COLO668 (cell line): ENCODE measurements at regions not wholly inside any gene's neighbourhood (a gene's known extent, or its start where the extent isn't known, plus 50 kb on each side); places are given as distances from the start of the nearest gene placed in this dataset.

Experiments used
- DNase-seq: peaks from one replicate; lab custom pipeline; 2025; ENCODE audit not compliant: unreplicated experiment; lab: John Stamatoyannopoulos, UW

- no peak for DNase-seq
These were observed 401.6 kb downstream of the NR2F1-AS1 start for GRCh38 chr5:93179466-93179865.

DNA sequence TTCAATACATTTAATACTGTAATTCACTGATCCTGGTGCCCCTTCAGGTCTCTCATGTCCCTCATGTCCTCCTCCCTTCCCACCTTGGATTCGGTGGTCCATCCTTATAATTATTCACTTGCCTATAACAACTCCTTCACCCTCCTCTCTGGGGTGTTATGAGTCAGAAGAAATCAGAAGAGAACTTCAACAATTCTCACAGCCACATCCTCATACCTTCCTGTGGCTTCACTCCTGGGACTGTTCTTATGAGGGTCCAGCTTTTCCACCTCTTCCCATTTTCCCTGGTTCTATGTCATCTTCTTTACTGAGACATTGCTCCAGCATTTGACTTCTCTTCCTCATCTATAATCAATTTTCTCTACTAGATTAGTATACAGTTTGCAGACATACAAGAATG, 406.1 kb downstream of the NR2F1-AS1 start:
- DNase-seq, result no peak

GRCh38 chr5:93165559-93165958, 415.5 kb downstream of the NR2F1-AS1 start:
- DNase-seq, result no peak

DNA sequence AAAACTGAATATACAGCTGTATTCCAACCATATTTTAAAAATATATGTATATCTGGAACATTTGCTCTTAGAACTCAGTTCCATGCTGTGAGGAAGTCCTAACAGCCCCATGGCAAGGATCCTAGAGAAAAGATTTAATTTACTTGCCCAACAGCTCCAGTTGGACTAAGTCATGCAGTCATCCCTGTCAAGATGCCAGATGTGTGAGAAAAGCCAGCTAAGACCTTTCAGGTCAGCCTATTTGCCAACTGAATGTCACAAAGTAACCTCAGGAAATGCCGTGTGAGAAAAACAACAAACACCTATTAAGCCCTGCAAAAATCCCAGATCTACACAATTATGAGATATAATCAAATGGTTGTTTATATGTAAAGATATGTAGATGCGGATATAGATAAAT, 416.3 kb downstream of the NR2F1-AS1 start:
- no peak for DNase-seq

GRCh38 chr5:93163010-93163663, 417.9 kb downstream of the NR2F1-AS1 start:
- DNase-seq, result no peak

DNA sequence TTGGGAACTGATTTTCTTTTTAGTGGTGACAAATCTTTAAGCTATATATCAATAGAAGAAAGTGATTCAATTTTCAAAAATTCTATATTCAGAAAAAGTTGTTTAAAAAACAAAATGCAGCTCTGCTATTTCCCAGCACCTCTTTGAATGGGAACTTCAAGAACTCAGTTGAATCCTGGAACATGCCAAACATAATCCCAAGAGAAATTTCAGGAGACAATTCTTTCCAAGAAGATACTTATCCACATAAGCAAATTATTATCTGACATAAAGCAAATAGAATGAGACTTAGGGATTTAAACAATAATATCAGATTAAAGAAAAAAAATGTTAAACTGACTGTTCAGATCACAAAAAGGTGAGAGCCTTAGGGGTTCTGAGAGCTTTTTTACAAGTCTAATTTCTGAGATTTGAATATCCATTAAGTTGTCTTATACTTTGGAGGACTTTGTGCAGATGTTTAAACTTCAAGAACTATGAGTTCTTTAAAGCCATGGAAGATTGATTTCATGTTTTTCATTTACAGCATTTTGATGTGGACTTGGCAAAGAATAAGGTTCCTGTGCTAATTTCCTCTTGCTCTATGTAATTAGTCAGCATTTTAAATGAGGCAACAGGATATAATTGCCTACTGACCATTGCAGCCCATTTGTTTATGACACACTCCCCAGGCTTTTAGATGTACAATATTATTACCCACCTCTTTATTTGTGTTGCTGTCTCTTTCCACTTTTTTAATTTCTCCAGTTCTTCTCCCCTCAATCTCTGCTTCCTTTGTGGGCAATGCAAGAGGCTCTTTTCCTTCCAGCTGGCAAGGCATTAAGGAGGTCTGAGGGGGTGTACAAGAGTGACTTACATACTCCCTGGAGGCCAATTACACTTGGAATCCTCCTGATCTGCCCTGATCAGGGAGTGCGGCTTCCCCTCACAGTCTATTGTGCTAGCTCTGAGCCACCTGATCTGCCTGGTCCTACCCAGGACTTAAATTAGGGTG, 419.1 kb downstream of the NR2F1-AS1 start:
- DNase-seq, result no peak

DNA sequence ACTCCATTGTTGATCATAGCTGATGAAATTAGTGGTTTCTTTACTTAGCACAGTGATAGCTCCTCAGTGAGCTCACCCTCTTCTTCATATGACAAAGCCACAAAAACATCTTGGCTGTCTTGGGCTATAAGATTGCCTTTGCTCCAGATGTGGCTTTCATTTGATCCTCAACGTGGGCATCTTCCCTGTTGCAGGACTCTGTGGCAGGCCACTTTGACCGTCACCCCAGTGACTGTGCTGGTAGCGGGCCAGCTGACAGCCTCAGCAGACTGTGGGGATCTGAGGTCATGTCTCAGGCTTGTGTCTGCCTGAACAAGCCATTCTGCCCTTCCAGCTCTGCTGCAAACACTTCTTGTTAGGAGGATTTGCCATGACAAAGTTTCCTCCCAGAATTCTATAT, 422.2 kb downstream of the NR2F1-AS1 start:
- no peak for DNase-seq

GRCh38 chr5:93156566-93156965, 424.5 kb downstream of the NR2F1-AS1 start:
- no peak for DNase-seq

DNA sequence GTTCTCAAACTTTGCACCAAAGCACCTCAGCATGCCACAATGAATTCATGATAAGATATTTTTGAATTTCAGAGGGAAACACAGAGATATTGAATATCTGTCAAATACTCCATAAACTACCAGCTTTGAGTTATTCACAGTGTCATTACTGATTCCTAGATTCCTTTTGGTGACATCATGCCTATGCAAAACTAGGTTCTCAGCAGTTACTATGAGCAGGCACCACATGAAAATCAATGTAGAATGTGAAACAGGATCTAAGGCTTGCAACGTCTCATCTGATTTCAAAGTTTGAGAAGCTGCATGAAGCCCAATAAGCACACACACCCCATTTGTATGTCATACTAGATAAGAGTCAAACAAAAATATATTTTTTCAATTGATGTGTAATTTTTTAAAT, 426.5 kb downstream of the NR2F1-AS1 start:
- DNase-seq, result no peak

DNA sequence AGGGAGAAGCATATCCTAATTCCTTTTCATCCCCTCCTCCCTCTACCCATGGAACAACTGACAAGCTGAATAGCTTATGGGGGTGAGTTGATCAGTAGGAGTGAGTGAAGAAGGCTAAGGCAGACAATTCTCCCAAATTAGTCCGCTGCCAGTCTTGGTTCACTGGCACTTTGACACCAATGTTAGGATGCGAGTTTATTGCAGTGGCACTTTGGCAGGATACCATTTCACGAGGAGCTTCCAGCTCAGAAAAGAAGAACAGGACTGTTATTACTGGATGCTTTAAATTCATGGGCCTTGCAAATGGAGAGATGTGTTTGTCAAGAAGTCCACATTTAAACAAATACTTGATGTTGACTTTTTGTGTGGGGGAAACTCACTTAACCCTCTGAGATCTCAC, 427.6 kb downstream of the NR2F1-AS1 start:
- no peak for DNase-seq

GRCh38 chr5:93151896-93152295, 429.1 kb downstream of the NR2F1-AS1 start:
- no peak for DNase-seq

- DNase-seq, result no peak
These were observed 429.9 kb downstream of the NR2F1-AS1 start for GRCh38 chr5:93151121-93151520.

DNA sequence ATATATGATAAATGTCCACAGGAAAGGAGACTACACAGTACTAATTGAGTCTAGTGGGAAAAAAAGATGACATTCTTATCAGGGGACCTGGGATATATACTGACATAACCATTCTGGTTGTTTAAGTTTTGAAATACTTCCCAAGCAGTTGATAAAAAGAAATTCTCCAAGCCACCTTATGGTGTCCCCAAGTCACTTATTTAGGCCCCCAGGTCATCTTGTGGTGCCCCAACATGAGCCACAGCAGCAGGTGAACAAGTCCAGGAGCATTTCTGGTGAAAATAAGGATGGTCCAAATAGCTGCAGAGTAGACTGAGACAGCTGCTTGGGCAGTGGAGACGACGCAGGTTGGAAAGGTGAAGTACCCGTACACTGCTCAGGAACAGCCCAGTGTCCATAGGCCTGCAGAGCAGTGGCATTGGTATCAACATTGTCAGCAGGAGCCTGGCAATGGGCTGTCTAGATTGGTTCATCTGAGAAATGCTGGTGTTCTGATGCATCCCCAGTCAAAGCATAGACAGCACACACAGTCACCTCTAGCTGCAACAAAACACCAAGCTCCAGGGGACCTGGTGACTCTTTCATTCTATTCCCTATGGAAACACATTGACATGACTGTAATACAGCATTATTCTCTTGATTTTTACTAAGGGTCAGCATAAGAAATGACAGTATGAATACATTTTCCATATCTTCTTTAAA, 430.6 kb downstream of the NR2F1-AS1 start:
- DNase-seq, result no peak

DNA sequence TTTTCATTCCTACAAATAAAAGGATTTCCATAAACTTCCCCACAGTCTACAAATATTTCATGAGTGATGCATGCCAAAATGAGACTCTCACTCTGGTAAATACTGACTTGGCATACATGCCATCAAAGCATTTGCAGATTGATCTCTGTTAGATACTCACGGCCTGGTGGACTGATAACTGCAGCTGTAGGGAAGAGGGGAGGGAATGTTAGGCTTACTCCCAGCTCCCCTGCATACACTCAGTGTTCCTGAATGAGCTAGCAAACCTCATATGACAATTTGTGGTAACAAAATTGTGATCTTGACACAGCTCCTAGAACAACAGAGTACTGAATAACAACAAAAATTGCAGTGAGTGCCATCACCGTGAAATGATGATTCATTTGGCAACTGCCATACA, 435.3 kb downstream of the NR2F1-AS1 start:
- DNase-seq, result no peak

- DNase-seq, result no peak
These were observed 436.0 kb downstream of the NR2F1-AS1 start for GRCh38 chr5:93145019-93145418.

DNA sequence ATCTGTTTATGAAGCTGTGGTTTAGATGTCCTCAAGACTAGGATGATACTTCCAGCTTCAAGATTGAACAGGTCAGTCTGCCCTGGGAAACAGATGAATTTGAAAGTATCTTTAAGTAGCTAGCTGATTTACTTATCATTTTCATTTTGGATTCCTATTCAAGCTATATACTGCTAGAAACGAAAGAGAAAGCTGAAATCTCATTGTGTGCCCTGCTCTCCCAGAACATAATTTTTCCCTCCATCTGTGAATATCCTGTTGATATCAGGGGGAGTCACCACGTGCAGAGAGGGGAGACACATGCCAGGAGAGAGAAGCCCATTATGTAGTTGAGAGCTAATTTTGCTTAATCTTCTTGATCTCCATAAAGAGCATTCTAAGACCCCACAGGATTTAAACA, 439.1 kb downstream of the NR2F1-AS1 start:
- no peak for DNase-seq

GRCh38 chr5:93130624-93131490, 450.2 kb downstream of the NR2F1-AS1 start:
- no peak for DNase-seq

DNA sequence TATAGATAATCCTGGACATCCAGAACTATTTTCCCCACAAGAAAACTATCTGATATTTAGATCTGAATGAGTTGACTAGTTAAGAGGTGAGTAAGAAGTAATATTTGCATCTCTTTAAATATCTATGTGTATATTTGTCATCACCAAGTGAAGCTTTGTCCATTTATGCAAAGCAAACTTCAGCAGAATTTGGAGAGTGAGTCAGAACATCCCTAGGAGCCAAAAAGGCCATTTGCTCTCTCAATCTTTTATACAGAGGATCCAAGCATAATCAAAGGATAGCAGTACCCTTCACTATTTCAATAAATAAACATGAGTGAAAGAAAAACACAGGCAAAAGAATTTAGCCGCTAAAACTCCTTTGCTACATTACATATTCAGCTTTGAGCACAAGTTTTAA, 454.4 kb downstream of the NR2F1-AS1 start:
- no peak for DNase-seq

GRCh38 chr5:93123127-93123526, 457.9 kb downstream of the NR2F1-AS1 start:
- DNase-seq, result no peak

- DNase-seq, result no peak
These were observed 458.6 kb downstream of the NR2F1-AS1 start for GRCh38 chr5:93122446-93122845.

DNA sequence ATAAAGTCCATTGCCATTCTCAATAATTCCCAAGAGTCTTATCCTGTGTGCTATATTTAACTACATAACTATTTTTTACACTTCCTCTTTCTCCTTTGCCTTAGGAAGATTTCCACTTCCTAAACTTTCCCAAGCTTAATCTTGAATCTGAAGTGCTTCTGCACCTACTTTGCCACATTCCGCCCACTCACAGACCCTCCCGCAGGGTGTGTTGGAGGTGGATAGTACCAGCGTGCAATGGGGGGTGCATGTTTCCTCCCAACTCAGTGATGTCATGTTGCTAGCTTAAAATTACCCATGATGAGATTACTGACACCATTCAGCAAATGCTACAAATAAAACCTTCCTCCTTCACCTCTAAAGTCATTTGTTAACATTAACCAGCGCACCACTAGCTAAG, 460.2 kb downstream of the NR2F1-AS1 start:
- no peak for DNase-seq
